ENCODE measurements at regions not wholly inside any gene's neighbourhood (a gene's known extent, or its start where the extent isn't known, plus 50 kb on each side); places are given as distances from the start of the nearest gene placed in this dataset.

DNA sequence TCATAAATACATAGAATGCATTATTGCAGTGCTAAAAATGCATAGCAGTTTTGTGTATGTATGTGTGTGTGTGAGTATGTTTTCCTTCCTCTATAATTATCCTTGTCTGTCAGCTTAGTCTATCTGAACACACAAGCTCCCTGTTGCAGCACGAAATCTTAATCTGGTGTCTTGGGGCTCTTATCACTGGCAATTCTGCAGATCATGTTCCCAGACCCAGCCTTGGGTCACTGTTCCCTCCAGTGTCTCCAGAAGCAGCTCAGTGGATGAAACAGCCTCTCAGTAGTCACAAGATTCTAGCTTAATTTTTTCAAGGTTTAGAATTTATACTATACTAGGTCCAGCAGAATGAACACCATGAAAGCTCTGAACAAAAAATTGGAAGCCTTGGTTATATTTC lies 777.9 kb downstream of the MRPL39 start:
- no peak overlapping the region for H3K4me3 ChIP-seq (ENCODE audit: extremely low read depth in 1 of 4, insufficient read depth in 2 of 4, low read depth in 3 of 4, low read length in 4 of 4)
- peaks cover 0 to 1% of the 10 kb centered on the region in 2 experiments for H4K20me1 ChIP-seq (replicated peaks in 1 of 2; ENCODE audit: control insufficient read depth in 1 of 2, insufficient read depth in 2 of 2, low read length in 2 of 2)
- no peak overlapping the region for H3K9ac ChIP-seq (replicated peaks in 1 of 4; ENCODE audit: extremely low read depth in 1 of 4, low read depth in 3 of 4, low read length in 3 of 4)
- TF ChIP-seq JUND (IDR thresholded peaks at IDR 0.05; ENCODE audit: low read length) (no peak), CBX8 (IDR thresholded peaks at IDR 0.05; ENCODE audit: borderline replicate concordance, low read depth, low read length) (no peak), BACH1 (IDR thresholded peaks at IDR 0.05; ENCODE audit: low read length) (no peak), SP1 (IDR thresholded peaks at IDR 0.05; ENCODE audit: low read depth, low read length) (no peak), KDM1A (IDR thresholded peaks at IDR 0.05; ENCODE audit: borderline replicate concordance, low read length) (no peak), TAF7 (optimal IDR thresholded peaks at IDR 0.05; ENCODE audit: borderline replicate concordance, low read depth, low read length) (no peak), GTF2F1 (IDR thresholded peaks at IDR 0.05; ENCODE audit: borderline replicate concordance, low read depth, low read length) (no peak), BRCA1 (IDR thresholded peaks at IDR 0.05; ENCODE audit: low read depth, low read length) (no peak), EZH2 (IDR thresholded peaks at IDR 0.05; ENCODE audit: low read depth, low read length, severe bottlenecking) (no peak), SIX5 (IDR thresholded peaks at IDR 0.05; ENCODE audit: low read depth, low read length) (no peak), RAD21 (IDR thresholded peaks at IDR 0.05 in 1 of 2, conservative IDR thresholded peaks at IDR 0.05 in 1 of 2; ENCODE audit: low read depth in 2 of 2, low read length in 2 of 2) (no peak), NRF1 (IDR thresholded peaks at IDR 0.05; ENCODE audit: low read depth, low read length) (no peak)
- H2AK5ac ChIP-seq (ENCODE audit: low read depth, low read length) = no peak overlapping the region
- no peak overlapping the region for H3K27ac ChIP-seq (ENCODE audit: low read depth, low read length)
- H2BK5ac ChIP-seq (ENCODE audit: low read depth, low read length) = no peak overlapping the region
- H3K4me1 ChIP-seq (replicated peaks in 1 of 4; ENCODE audit: control insufficient read depth in 3 of 4, insufficient read depth in 4 of 4, low read length in 3 of 4) = no peaks in the 10 kb centered on the region
- no peak overlapping the region for H3K14ac ChIP-seq (ENCODE audit: insufficient read length)
- no peak overlapping the region for H3K56ac ChIP-seq (replicated peaks; ENCODE audit: insufficient read length, low read depth, low read length)
- no peak overlapping the region for H4K8ac ChIP-seq (ENCODE audit: extremely low read depth, insufficient read depth, low read length)
- H3K79me1 ChIP-seq (ENCODE audit: low read depth, low read length) = no peaks in the 10 kb centered on the region; the same call in 1 of the 2 replicates
- no peak overlapping the region for H2BK12ac ChIP-seq (ENCODE audit: low read depth, low read length)
- no peak overlapping the region for H3K23ac ChIP-seq (ENCODE audit: insufficient read length)
- no peak overlapping the region for H4K5ac ChIP-seq (ENCODE audit: insufficient read length, low read depth, low read length)
- CTCF ChIA-PET (ENCODE audit: partially characterized antibody) = no interaction called here
- peaks cover 0 to 3% of the 10 kb centered on the region in 2 experiments; a peak in 1 of 4 replicates for H3K9me3 ChIP-seq (ENCODE audit: insufficient read depth in 2 of 2, low read depth in 1 of 2, low read length in 1 of 2)
- no peaks in the 10 kb centered on the region for H3K23me2 ChIP-seq (ENCODE audit: low read depth, low read length)
- H3K18ac ChIP-seq (ENCODE audit: extremely low read depth, low read length) = no peak overlapping the region
- H2BK15ac ChIP-seq (ENCODE audit: low read length) = no peak overlapping the region
- H3K27me3 ChIP-seq (replicated peaks in 1 of 4; ENCODE audit: control insufficient read depth in 3 of 4, extremely low read depth in 1 of 4, insufficient read depth in 3 of 4, low read length in 3 of 4) = no peaks in the 10 kb centered on the region
- no peak overlapping the region for H4K91ac ChIP-seq (replicated peaks; ENCODE audit: insufficient read length, low read length)
- H2AFZ ChIP-seq (ENCODE audit: low read length) = no peak overlapping the region
- H3K79me2 ChIP-seq (ENCODE audit: control insufficient read depth in 1 of 2, insufficient read depth in 2 of 2, low read length in 2 of 2) = no peaks in the 10 kb centered on the region
- no peak for FAIRE-seq
- 67% methylated on average over 1 of the region's 1 CpG; no CpG with 5 or more reads in 1 of the 2 experiments for WGBS, 2 experiments (ENCODE audit: extremely low coverage in 1 of 2, insufficient coverage in 1 of 2, insufficient read length in 1 of 2, insufficient replicate concordance in 2 of 2, low coverage in 1 of 2, low lambda C conversion rate in 2 of 2, missing lambda C conversion rate in 1 of 2)
- no peak overlapping the region for H3K4ac ChIP-seq (replicated peaks; ENCODE audit: insufficient read length, low read depth, low read length)
- DNase-seq (ENCODE audit: low read depth in 1 of 2, low spot score in 2 of 2) = no peak
- POLR2A ChIA-PET (ENCODE audit: partially characterized antibody) = no interaction called here
- no peak overlapping the region for H3K4me2 ChIP-seq (ENCODE audit: insufficient read depth in 1 of 2, low read depth in 2 of 2, low read length in 2 of 2)
- H2BK120ac ChIP-seq (replicated peaks; ENCODE audit: low read depth, low read length) = no peak overlapping the region
- no peak overlapping the region for H2BK20ac ChIP-seq (ENCODE audit: low read length)
- H3K36me3 ChIP-seq (ENCODE audit: control insufficient read depth in 2 of 4, insufficient read depth in 4 of 4, low read length in 3 of 4) = no peaks in the 10 kb centered on the region
